GM18858 (cell line): ENCODE measurements at regions not wholly inside any gene's neighbourhood (a gene's known extent, or its start where the extent isn't known, plus 50 kb on each side); places are given as distances from the start of the nearest gene placed in this dataset.
"Not testable (repeated sequence)": the region's sequence is repeated elsewhere in the genome, so short reads cannot be mapped to it uniquely, and the experiment has no call there.

ENCODE experiments used
- ATAC-seq: cut with Tn5 transposase; IDR thresholded peaks from one replicate; pipeline ENCODE4 v1.9.1; 2021; ENCODE audit not compliant: unreplicated experiment

DNA sequence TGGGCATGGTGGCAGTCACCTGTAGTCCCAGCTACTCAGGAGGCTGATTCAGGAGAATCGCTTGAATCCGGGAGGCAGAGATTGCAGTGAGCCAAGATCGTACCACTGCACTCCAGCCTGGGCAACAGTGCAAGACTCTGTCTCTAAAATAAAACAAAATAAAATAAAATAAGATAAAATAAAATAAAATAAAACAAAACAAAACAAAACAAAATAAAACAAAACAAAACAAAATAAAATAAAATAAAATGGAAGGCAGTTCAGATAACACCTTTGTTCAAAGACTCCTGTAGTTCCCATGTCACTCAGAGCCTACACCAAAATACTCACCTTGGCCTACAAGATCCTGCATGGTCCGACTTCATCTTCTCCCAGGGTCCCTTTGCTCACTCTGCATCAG lies 61.3 kb downstream of the SYF2 start:
- ATAC-seq: not testable (repeated sequence)

DNA sequence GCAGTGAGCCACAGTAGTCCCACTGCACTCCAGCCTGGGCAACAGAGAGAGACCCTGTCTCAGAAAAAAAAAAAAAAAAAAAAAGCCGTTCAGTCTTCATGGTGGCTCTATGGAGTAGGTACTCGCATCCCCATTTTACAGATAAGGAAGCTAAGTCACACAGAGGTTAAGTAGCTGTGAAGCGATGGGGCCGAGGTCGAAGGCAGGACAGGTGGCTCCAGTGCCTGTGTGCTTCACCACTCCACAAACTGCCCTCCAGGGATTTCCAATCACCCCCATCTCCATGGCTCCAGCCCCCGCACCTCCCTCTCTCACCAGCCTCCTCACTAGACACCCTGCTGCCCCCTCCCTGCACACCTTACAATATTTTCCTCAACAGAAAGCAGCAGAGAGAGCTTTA lies 61.9 kb downstream of the SYF2 start:
- no peak for ATAC-seq

DNA sequence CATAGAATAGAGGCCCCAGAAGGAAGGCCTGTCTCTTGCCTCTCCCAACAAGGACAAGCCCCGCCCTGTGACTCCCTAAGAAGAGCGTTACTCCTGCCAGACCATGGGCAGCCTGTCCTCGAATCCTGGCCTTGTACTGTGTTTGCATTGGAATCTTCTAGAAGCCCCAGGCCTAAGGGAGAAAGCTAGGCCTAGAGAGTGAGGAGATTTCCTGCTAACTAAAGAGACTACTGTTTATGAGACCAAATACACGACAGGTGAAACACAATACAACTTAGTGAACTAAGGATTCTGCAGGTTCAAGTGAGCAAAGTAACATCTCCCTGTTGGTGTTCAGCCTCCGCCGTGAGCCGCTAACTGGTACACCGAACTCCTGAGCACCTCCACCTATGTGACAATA lies 62.7 kb downstream of the SYF2 start:
- ATAC-seq: no peak

DNA sequence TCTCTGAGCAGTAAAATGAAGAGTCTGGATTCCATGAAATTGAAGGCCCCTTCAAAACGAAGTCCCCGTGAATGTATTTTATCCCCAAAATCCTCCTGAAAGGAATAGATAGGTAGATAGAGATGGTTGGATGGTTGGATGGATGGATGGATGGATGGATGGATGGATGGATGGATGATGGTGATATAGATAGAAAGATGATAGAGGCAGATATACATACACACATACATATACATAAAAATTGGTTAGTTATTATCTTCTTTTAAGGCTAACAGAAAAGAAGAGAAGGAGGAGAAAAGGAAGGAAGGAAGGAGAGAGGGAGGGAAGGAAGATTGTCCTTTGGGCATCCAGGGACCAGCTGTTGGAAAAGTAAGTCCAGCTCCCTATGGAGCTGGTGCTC lies 63.1 kb downstream of the SYF2 start:
- no peak for ATAC-seq

DNA sequence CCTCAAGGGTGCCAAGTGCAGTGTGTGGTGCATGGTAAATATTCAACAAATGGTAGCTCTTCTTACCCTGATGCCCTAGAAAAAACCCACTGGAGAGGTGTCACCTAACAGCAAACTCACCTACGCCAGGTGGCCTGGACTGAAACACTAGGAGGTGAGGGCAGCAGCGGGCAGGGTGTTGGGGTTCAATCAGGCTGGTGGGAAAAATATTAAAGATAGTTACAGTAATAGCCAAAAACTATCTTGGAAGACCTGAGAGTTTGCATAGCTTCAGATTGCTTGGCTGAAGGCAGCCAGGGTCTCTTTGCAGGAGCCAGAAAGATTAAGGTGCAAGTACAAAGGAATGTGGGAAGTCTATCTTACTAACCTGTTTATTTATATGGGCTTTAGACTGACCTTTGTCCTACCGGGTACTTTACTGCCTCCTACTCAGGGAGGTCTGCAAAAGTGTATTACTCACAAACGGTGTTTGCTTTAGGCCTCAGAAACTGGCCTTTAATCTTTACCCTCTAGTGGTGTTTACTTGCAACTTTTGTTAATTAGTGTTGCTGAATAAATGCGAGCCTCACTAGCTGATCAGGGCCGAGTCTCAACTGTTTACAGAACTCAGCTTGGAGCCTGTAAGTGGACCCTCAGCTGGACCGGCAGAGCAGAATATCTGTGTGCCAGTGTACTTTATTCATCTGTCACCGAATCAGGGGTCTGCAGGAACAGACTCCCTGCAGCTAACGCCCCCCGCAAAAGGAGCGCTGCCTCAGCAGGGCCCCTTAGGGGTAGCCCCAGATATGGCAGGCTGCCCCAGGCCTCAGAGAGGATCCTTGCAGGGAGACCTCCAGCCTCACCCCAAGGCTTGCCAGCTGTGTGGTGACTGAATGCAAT lies 63.9 kb downstream of the SYF2 start:
- ATAC-seq: no peak

DNA sequence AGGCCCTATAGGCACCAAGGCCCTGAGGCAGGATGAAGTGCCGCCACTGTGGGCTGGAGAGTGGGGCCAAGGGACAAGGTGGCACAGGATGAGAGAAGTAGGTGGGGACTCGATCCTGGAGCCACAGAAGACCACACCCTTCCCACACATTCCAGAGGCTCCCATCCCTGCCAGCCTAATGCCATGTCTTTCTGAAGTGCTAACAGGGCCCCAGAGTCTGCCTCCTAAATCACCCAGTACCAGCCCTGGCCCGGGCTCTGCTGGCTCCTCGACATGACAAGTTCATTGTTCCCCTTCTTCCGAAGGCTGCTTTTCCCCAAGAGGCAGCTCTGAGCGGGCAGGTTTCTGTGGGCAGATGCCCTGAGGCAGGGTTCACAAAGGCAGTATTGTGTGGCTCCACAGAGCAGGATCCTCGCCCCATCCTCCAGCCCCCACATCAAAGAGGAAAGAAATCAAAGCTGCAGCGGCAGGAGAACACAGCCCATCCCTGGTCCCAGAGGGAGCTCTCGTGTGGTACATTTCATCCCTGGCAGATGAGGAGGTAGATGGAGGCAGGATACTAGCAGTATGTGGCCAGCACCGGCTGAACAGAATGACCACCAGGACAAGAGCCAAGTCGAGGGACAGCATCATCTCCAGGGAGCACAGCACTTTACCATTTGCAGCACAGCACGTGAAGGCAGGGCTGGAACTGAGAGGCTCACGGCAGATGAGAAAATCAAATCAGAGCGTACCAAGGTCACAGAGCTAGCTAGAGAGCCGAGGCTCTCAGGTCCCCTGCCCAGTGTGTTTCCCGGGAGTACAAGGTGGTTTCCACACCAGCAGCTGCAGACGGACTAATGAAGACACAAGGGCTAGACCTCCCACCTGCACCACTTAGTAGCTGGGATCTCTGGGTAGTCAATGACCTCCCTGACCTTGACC lies 64.8 kb downstream of the SYF2 start:
- no peak for ATAC-seq

DNA sequence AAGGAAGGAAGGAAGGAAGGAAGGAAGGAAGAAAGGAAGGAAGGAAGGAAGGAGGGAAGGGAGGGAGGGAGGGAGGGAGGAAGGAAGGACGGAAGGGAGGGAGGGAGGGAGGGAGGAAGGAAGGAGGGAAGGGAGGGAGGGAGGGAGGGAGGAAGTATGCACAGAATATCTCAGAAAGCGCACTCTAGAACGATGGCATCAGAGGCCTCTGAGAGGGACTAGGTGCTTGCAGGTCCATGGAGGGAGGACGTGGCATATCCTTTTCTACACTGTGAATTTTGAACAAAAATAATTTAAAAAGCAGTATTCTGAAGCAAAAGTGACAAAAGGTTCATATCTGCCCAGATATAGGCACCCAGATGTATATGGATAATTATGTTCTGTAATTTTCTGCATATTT lies 65.5 kb downstream of the SYF2 start:
- ATAC-seq: no peak

DNA sequence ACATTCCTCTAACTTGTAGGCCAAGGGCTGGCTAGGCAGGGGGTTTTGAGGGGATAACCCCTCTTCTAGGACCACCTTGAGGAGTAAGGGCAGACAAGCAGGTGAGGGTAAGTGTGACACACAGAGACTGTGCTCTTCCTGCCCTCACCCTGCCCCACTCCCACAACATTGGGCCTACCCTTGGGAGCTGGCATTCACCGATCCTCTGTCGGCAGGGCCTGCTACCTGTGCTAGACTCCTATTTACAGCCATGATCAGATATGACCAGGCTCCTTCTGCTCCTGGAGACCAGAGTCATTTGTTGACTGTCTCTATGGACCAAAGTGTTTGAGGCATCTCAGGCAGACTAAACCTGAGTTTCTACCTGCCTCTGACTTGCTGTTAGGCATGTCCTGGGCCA lies 68.3 kb downstream of the SYF2 start:
- ATAC-seq: no peak

DNA sequence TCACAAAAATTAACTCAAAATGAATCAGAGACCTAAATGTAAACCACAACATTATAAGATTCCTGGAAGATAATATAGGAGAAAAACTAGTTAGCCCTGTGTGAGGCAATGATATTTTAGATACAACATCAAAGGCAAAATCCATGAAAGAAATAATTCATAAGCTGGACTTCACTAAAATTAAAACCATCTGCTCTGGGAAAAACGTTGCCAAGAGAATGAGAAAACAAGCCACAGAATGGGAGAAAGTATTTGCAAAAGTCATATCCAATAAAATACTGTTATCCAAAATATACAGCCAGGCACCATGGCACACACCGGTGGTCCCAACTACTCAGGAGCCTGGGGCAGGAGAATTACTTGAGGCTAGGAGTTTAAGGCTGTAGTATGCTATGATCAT lies 70.3 kb downstream of the SYF2 start:
- no peak for ATAC-seq

DNA sequence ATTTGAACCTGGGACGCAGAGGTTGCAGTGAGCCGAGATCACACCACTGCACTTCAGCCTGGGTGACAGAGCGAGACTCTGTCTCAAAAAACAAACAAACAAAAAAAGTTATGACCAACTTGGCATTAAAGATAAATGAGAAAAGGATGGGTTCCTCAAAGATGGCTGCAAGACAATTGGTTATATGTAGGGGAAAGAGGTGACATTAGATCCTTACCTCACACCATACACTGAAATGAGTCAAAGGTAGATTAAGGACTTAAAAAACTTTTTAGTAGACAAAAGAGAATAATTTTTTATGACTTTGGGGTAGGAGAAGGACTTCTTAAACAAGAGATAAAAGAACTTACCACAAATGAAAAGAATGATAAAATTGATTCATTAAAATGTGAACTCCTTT lies 74.5 kb downstream of the SYF2 start:
- ATAC-seq: no peak

DNA sequence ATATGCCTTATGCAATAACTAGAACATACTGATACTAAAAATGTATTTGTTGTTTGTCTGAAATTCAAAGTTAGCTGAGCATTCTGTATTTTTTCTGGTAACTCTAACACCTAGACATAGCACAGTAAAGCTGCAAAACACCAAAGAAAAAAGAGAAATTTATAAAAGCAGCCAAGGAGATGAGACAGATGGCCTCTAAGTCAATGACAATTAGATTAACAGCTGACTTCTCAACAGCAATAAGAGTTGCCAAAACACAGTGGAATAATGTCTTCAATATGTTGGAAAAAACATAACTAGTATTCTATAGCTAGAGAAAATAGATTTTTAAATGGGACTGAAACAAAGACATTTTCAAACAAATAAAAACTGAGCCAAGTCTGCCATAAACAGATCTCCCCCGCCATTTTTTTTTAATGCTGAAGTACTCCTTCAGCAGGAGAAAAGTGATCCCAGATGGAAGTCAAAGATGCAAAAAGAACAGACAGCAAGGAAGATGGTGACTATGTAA lies 81.3 kb downstream of the SYF2 start:
- no peak for ATAC-seq

DNA sequence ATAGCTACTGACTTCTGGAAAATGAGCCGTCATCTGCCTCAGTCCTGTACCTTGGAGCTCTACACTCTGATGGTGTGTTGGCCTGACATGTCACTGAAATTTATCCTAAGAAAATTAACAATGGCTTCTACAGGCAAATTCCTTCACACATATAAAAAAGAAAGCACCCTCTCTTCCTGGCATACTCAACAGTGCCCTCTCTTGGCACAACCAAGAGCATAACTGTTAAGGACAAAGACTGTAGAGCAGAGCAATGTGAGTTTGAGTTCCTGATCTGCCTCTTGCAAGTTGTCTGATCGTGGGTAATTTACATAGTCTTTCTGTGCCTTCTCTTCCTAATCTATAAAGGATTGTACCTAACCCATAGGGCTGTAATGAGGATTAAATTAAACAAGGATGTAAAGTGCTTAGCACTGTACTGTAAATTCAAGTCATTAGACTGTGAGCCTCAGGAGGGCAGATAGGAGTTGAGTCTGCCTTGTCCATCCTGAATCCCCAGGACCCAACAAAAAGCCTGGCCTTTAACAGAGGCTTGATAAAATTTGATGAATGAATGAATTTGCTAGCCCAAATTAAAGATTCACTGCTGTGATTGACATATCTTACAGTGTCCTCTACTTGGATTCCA lies 83.5 kb downstream of the SYF2 start:
- ATAC-seq: no peak

DNA sequence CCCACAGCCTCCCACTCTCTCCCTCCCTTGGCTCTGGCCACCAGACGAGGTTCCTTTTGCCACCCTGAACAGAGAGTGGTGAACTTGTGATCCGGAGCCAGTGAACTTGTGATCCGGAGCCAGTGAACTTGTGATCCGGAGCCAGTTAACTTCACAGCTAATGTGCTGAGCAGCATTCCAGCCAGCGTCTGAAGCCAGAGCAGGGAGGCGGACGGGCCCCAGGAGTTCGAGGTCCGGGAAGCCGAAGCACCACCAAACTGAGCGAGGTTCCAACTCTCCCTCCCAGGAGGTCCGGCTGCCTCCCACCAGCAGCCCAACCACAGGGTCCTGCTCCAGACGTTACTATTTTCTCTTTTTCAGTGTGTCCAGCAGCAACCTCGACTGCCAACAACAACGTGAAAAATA lies 85.8 kb downstream of the SYF2 start:
- ATAC-seq: no peak

DNA sequence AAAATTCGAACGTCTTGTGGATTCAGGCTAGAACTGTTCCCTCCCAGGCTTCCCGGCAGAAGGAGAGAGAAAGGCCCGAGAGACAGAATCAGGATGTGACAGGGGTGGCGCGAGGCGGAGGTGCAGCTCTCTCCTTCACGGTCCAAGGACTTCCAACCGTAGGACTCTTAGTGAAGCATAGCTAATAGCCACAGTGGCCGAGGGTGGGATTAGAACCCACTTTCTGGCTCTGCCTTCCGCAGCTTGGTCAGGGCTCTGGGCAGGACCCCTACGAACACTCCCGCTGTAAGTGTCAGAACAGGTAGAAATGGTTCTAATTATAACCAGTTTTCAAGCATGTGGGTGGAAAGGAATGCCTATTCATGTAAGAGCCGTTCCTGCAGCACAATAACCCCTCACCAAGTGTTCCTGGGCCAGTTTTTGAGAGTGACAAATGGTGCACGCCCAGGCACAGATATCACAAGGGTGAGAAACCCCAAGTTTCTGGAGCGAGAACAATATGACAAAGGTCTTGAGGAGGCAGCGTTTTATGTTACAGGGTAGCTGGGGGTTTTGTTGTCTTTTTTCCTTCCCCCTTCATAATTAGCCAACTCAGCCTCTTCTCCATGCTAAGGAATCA lies 86.4 kb downstream of the SYF2 start:
- ATAC-seq: no peak

DNA sequence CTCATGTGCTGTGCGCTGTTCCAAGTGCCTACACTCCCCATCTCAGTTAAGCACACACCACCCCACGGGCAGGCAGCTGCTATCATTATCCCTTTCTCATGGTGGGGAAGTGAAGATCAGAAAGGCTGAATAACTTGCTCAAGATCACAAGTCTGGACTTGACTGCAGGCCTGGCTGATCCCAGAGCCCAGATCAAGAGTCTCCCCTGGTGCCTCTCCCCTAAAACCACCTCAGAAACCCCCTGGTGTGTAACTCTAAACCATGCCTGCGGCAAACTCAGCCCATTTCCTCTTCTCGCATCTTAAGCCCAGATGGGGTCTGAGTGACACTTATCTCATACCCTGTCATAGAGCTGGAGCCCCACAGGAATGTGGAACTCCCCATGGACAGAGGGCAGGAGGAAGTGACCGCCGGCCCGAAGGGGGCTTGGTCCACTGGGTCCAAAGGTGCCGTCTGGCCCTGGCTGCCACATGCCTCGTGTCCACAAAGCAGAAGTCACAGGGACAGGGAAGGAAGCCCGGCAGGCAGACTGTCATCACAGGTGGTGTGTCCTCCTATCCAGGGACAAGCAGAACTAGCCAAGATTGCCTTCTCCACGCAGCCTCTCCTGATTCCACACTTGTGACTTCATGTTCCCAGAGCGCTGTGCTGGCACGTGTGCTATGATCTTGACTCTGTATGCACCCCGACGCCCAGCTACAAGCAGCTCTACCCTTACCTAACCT lies 92.1 kb downstream of the SYF2 start:
- peak; percentile 76 for ATAC-seq

DNA sequence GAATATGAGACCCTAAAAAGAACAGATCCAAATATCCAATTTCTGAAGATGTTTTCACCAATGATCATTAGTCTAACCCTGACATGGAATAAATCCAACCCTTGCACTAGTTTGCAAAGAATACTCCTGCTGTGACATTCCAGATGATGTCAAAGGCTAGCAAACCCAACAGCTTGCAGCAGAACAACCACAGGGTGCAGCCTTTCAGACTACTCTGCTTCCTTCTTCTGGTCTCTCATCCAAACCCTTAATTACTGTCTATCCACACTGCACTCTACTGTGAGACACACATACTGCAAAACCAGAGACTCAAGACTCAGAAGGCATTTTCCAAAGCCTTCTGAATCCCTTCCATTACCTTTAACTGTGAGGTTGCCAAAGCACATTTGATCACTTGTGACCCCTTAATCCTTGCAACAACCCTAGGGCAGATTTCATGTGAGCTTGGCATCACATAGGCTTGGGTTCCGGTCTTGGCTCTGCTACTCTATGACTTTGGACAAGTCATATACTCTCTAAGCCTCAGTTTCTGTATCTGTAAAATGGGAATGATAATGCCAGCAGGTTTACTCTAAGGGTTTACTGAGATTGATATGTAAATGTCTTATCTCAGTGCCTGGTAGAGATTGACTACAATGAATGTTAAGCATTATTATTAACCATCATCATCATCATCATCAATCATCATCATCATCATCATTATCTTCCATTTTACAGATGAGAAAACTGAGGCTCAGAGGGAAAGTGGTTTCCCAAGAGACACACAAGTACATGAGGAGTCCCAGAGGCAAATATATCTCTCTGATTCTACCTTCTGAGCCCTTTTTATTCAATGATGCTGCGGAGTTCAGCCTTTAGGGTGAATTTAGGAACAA lies 94.5 kb downstream of the SYF2 start:
- no peak for ATAC-seq

DNA sequence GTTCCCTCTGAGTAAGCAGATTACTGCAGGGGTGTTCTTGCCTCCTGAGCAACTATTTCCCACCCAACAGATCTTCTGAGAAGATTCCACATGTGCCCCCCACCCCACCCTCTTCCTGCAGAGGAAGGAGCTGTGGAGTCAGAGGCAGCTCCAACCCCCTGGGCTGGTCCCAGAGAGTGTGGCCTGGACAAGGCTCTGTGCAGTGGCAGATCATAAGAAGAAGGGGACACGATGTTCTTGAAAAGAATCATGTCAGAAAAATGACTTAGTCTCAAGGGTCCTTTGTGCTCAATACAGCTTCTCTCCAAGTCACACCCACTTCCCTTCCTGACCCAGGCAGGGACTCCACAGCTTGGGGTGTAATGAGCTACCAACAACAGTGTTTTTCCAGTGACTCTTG lies 95.2 kb downstream of the SYF2 start:
- ATAC-seq: no peak

DNA sequence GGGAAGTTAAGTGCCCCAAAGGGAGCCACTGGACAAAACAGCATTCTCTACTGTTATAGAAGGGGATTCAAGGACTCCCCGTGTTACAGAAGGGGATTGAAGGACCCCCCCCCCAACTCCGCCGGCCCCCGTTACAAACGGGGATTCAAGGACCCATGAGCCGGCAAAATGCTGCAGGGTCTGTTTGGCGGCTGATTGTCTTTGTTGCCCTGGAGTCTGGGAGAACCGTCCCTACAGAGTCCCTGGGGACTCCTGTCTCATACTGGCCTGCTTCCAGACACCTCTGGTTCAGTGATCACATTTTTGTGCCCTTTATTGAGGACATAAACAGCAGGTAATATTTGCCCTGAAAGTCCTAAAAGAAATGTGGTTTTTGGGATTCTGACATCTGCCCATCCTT lies 96.4 kb downstream of the SYF2 start:
- no peak for ATAC-seq

DNA sequence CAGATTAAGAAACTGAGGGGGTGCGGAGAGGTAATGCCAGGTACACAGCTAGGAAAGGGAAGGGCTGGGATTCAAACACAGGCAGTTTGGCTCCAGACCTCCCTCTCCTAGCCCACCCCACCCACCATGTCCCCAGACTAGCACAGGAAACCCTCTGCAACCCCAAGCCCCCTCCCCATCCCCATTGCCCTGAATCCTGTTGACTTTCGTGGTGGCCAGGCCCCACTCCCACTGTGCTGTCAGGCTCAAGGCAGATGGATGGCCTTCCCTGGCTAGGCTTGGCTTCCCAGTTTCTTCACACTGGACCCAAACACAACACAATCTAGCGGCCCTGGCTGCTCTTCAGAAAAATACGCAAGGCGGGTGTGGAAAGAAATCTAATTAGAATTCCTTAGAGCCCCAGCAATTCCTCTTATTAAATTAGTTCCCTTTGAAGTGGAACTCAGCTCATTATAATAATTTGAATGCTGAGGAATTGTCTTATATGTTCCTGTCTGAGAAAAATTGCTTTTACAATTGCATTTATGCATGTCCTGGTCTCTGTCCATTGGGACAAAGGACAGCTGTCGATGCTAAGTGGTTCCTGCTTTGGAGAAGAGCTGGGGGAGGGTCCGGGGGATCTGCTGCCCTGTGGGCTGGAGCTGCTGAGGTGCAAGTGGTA lies 97.4 kb downstream of the SYF2 start:
- no peak for ATAC-seq
